ENCODE measurements at regions not wholly inside any gene's neighbourhood (a gene's known extent, or its start where the extent isn't known, plus 50 kb on each side); places are given as distances from the start of the nearest gene placed in this dataset.

DNA sequence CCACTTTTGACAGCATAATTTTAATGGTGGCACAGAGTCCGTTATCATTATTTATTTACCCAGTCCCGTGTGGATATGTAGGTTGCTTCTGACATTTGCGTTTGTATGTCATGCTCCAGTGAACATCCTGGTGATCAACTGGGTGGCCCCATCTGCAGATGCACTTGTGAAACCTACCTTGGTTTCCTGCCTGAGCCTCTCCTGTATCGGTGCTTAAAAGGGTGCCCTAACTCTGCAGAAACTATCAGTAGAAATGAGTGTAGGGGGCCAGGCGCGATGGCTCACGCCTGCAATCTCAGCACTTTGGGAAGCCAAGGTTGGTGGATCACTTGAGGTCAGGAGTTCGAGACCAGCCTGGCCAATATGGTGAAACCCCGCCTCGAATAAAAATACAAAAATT, 92.1 kb upstream of the IER5L start:
- TF ChIP-seq, protein P1, sequence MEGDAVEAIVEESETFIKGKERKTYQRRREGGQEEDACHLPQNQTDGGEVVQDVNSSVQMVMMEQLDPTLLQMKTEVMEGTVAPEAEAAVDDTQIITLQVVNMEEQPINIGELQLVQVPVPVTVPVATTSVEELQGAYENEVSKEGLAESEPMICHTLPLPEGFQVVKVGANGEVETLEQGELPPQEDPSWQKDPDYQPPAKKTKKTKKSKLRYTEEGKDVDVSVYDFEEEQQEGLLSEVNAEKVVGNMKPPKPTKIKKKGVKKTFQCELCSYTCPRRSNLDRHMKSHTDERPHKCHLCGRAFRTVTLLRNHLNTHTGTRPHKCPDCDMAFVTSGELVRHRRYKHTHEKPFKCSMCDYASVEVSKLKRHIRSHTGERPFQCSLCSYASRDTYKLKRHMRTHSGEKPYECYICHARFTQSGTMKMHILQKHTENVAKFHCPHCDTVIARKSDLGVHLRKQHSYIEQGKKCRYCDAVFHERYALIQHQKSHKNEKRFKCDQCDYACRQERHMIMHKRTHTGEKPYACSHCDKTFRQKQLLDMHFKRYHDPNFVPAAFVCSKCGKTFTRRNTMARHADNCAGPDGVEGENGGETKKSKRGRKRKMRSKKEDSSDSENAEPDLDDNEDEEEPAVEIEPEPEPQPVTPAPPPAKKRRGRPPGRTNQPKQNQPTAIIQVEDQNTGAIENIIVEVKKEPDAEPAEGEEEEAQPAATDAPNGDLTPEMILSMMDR (IDR thresholded peaks at IDR 0.05; ENCODE audit: poor library complexity, severe bottlenecking) = no peak
- ATAC-seq (ENCODE audit: low read depth) (no peak), DNase-seq (ENCODE audit: low spot score) (no peak)
- Histone ChIP-seq H3K27ac (ENCODE audit: poor library complexity, severe bottlenecking) (no peak overlapping the region), H3K9me3 (ENCODE audit: severe bottlenecking) (no peaks in the 10 kb centered on the region), H3K36me3 (ENCODE audit: low read depth) (no peaks in the 10 kb centered on the region), H3K4me1 (ENCODE audit: insufficient read depth, poor library complexity, severe bottlenecking) (no peaks in the 10 kb centered on the region), H3K27me3 (ENCODE audit: insufficient read depth, poor library complexity, severe bottlenecking) (no peaks in the 10 kb centered on the region), H3K4me3 (ENCODE audit: severe bottlenecking) (no peak overlapping the region)

DNA sequence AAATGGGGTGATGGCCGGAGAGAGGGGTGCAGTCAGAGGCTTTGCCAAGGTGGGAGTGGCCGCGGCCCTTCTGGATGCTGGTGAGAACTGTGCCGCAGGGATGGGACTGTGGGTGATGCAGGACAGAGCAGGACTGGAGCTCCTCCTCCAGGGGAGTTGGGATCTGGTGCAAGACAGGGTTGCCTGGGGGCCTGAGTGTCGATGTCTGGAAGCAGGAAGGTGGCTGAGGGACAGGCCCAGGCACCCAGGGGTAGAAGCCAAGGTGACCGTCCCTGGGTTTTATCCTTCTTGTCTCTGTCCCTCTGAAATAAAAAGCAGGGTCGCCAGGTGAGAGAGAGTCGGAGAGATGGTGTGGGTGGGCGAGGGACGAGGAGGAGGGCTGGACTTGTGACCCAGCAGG, 89.1 kb upstream of the IER5L start:
- Histone ChIP-seq H3K36me3 (ENCODE audit: low read depth) (no peaks in the 10 kb centered on the region), H3K27ac (ENCODE audit: poor library complexity, severe bottlenecking) (no peak overlapping the region), H3K4me1 (ENCODE audit: insufficient read depth, poor library complexity, severe bottlenecking) (no peaks in the 10 kb centered on the region), H3K9me3 (ENCODE audit: severe bottlenecking) (no peaks in the 10 kb centered on the region), H3K27me3 (ENCODE audit: insufficient read depth, poor library complexity, severe bottlenecking) (no peaks in the 10 kb centered on the region), H3K4me3 (ENCODE audit: severe bottlenecking) (no peak overlapping the region)
- DNase-seq (ENCODE audit: low spot score) (no peak), ATAC-seq (ENCODE audit: low read depth) (no peak)
- TF ChIP-seq, protein P1 (IDR thresholded peaks at IDR 0.05; ENCODE audit: poor library complexity, severe bottlenecking) = no peak

DNA sequence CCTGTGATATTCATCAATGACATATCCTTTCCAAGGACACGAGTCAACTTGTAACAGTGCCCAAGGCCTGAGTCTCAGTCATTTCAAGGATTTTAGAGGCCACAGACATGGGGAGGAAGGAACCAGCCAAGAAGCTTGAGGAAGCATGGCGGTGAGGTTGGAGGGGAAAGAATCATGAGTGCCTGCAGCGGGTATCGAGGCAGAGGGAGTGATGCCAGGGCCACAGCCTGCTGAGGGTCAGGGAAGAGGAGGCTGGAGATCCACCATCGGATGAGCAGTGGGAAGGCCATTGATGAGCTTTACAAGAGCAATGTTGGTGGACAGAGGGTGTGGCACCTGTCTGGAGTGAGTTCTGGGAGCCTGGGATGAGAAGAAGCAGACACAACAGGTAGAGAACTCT, 88.5 kb upstream of the IER5L start:
- no peaks in the 10 kb centered on the region for H3K4me1 ChIP-seq (ENCODE audit: insufficient read depth, poor library complexity, severe bottlenecking)
- no peak overlapping the region for H3K4me3 ChIP-seq (ENCODE audit: severe bottlenecking)
- no peaks in the 10 kb centered on the region for H3K27me3 ChIP-seq (ENCODE audit: insufficient read depth, poor library complexity, severe bottlenecking)
- no peaks in the 10 kb centered on the region for H3K36me3 ChIP-seq (ENCODE audit: low read depth)
- DNase-seq (ENCODE audit: low spot score) (no peak), ATAC-seq (ENCODE audit: low read depth) (no peak)
- TF ChIP-seq, protein P1 (IDR thresholded peaks at IDR 0.05; ENCODE audit: poor library complexity, severe bottlenecking) = no peak
- no peaks in the 10 kb centered on the region for H3K9me3 ChIP-seq (ENCODE audit: severe bottlenecking)
- no peak overlapping the region for H3K27ac ChIP-seq (ENCODE audit: poor library complexity, severe bottlenecking)

DNA sequence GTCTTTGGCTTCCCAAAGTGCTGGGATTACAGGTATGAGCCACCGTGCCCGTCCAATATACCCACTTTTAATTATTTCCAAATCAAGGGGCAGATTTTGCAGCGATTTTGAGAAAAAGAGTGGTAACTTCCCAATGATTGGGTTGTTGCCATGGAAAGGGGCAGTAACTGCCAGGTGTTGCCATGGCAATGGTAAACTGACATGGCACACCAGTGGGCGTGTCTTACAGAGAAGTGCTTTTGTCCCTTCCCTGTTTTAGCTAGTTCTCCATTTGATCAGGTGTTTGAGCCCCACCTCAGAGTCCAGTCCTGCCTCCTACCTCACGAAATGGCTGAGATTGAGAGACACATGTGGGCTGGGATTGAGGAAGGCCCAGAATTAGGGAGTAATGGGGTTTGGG, 86.3 kb upstream of the IER5L start:
- DNase-seq (ENCODE audit: low spot score) (no peak), ATAC-seq (ENCODE audit: low read depth) (no peak)
- TF ChIP-seq, protein P1 (IDR thresholded peaks at IDR 0.05; ENCODE audit: poor library complexity, severe bottlenecking) = no peak
- H3K4me3 ChIP-seq (ENCODE audit: severe bottlenecking) = no peak overlapping the region
- H3K27me3 ChIP-seq (ENCODE audit: insufficient read depth, poor library complexity, severe bottlenecking) = no peaks in the 10 kb centered on the region
- no peaks in the 10 kb centered on the region for H3K36me3 ChIP-seq (ENCODE audit: low read depth)
- no peak overlapping the region for H3K27ac ChIP-seq (ENCODE audit: poor library complexity, severe bottlenecking)
- no peaks in the 10 kb centered on the region for H3K9me3 ChIP-seq (ENCODE audit: severe bottlenecking)
- no peaks in the 10 kb centered on the region for H3K4me1 ChIP-seq (ENCODE audit: insufficient read depth, poor library complexity, severe bottlenecking)

DNA sequence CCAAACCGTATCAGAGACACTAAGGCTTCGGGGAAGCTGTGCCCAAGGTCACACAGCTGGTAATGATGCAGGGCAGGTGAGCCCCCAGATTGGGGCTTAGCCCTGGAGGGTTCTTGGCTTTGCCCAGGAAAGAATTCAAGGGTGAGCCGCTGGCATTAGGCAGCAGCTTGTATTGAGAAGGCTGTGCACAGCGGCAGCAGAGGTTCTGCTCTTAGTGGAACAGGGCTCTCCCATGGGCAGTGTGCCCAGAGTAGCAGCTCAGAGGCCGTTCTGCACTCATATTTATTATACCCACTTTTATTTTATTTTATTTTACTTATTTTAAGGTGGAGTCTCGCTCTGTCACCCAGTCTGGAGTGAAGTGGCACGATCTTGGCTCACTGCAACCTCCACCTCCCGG, 85.8 kb upstream of the IER5L start:
- DNase-seq (ENCODE audit: low spot score) = peak; percentile 4
- Histone ChIP-seq H3K4me3 (ENCODE audit: severe bottlenecking) (no peak overlapping the region), H3K4me1 (ENCODE audit: insufficient read depth, poor library complexity, severe bottlenecking) (no peaks in the 10 kb centered on the region), H3K27me3 (ENCODE audit: insufficient read depth, poor library complexity, severe bottlenecking) (no peaks in the 10 kb centered on the region), H3K36me3 (ENCODE audit: low read depth) (no peaks in the 10 kb centered on the region), H3K27ac (ENCODE audit: poor library complexity, severe bottlenecking) (no peak overlapping the region), H3K9me3 (ENCODE audit: severe bottlenecking) (no peaks in the 10 kb centered on the region)
- TF ChIP-seq, protein P1 (IDR thresholded peaks at IDR 0.05; ENCODE audit: poor library complexity, severe bottlenecking) = no peak
- ATAC-seq (ENCODE audit: low read depth) = no peak

Measured in RWPE2 (cell line).